Ectodermal cell (in vitro differentiated cells): ENCODE measurements at regions not wholly inside any gene's neighbourhood (a gene's known extent, or its start where the extent isn't known, plus 50 kb on each side); places are given as distances from the start of the nearest gene placed in this dataset.

Experiments used
- H3K27ac ChIP-seq: 2 replicates; pipeline ENCODE4 v1.7.0; 2013; ENCODE audit warnings: mild to moderate bottlenecking, low read depth, low read length; ENCODE audit not compliant: insufficient read depth, poor library complexity, severe bottlenecking
- H3K27me3 ChIP-seq: 2 replicates; pipeline ENCODE4 v1.7.0; 2013; ENCODE audit warnings: mild to moderate bottlenecking, low read length; ENCODE audit not compliant: insufficient read depth, control insufficient read depth, poor library complexity, severe bottlenecking
- H3K36me3 ChIP-seq: one replicate; pipeline ENCODE4 v1.7.0; 2013; ENCODE audit warnings: low read length; ENCODE audit not compliant: control insufficient read depth, insufficient read depth
- H3K4me1 ChIP-seq: one replicate; pipeline ENCODE4 v1.7.0; 2013; ENCODE audit warnings: low read length; ENCODE audit not compliant: control insufficient read depth, insufficient read depth
- H3K4me3 ChIP-seq: 2 replicates; pipeline ENCODE4 v1.7.0; 2013; ENCODE audit warnings: low read depth, low read length, control low read depth; ENCODE audit not compliant: insufficient read depth
- H3K9me3 ChIP-seq: 2 replicates; pipeline ENCODE4 v1.7.0; 2013; ENCODE audit warnings: mild to moderate bottlenecking, low read length, moderate library complexity; ENCODE audit not compliant: control insufficient read depth
- whole genome bisulfite sequencing, 2 experiments: methylation state at CpG; one replicate each; pipeline ENCODE4 v1.1.7; 2013; ENCODE audit warnings: missing lambda C conversion rate in 2 of 2; 5-methylcytosine and 5-hydroxymethylcytosine counted together

DNA sequence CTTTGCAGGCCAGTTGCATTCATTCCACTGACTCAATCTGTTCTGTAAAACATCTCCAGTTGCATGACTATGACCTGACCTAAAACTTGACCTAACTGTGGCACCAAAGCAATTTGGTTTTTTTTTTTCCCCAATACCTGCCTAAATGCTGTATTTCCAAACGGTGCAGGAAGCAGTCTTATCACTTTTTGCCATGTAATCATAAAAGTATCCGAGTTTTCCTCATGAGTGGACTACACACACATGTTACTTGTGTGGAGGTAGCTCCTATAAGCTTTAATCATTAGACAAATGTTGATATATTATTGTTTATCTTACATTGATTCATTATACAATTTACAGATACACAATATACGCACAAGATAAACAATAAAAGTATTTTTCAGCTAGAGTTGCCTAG is 373.7 kb downstream of the BTBD3 start:
- Histone ChIP-seq H3K9me3 (no peaks in the 10 kb centered on the region), H3K27me3 (no peaks in the 10 kb centered on the region), H3K4me3 (no peak overlapping the region), H3K27ac (no peak overlapping the region), H3K36me3 (no peaks in the 10 kb centered on the region), H3K4me1 (no peaks in the 10 kb centered on the region)
- WGBS, 2 experiments, result 59 to 75% methylated on average over 2 of the region's 3 CpGs

DNA sequence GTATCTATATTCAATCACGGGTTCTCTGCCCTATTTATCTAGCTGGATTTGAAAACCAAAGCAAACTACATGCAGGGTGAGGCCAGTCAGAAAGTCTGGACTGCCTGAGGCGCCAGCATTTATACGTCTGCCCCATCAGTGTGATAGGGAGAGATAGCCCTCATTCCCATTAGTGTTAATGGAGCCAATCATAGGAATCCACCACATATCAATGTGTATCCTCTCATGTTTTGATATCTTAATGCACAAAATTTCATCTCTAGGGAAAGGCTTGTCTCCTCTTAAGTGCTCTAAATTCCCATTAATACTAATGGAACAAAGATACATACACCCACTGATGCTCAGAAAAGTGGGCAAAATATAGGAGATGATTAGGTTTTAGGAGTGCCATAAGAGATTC is 376.2 kb downstream of the BTBD3 start:
- Histone ChIP-seq H3K36me3 (no peaks in the 10 kb centered on the region), H3K9me3 (no peaks in the 10 kb centered on the region), H3K27ac (no peak overlapping the region), H3K4me3 (no peak overlapping the region), H3K27me3 (no peaks in the 10 kb centered on the region), H3K4me1 (no peaks in the 10 kb centered on the region)
- WGBS, 2 experiments, result 83 to 89% methylated on average over 3 of the region's 3 CpGs

DNA sequence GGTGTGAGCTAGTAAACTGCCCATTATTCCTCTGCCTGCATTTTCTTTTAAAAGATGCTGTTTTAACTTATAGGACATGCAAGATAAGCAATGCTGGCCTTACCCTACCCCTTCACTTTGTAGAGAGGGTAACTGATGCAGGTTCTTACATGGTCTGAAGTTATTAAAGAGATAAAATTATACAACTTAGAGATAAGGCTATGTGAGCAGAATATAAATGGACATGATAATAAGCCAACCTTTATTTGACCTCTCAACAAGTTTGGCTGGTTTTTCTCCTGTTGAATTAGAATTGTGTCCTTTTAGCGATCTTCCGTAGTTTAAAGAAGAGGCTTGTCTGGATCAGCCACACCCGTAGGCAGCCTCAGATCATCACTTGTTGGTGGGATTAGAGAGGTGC is 377.0 kb downstream of the BTBD3 start:
- H3K4me1 ChIP-seq, result no peaks in the 10 kb centered on the region
- no peak overlapping the region for H3K4me3 ChIP-seq
- no peaks in the 10 kb centered on the region for H3K36me3 ChIP-seq
- no peak overlapping the region for H3K27ac ChIP-seq
- no peaks in the 10 kb centered on the region for H3K27me3 ChIP-seq
- 92 to 94% methylated on average over 3 of the region's 3 CpGs for WGBS, 2 experiments
- no peaks in the 10 kb centered on the region for H3K9me3 ChIP-seq

DNA sequence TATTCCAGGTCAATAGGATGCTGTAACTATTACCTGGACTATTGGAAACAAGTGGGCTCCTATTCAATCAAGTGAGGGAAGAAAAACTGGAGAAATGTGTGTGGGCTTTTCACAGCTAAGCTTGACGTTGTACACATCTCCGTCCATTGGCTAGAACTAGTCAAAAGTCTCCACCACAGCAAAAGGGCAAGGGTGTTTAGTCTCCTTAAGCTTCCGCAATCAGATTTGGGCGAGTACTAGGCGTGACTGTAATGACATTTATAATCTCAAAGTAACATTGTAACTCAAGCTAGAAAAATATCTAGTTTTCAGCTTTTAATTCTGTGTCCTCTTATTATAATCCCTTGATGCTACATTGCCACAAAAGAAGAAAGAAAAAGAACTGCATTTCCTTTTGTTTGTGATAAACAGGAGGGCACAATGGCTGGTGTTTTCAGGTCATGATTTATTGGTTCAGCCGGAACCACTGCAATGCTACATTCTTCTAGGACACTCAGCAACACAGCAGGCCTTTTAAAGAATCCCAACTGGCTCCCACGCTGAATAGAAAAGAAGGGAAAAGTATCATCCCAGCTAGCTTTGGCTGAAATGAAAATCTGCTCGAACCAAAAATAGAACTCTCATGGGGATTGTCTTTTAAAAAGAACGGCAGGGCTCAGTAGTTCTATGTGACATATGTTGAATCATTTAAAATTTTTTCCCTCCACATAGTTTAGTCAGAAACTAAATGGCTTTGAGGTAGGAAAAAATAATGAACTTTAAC is 387.7 kb downstream of the BTBD3 start:
- Histone ChIP-seq H3K4me1 (peaks cover 5% of the 10 kb centered on the region), H3K36me3 (no peaks in the 10 kb centered on the region), H3K27ac (peak overlapping the region; percentile 56), H3K4me3 (no peak overlapping the region), H3K27me3 (no peaks in the 10 kb centered on the region), H3K9me3 (no peaks in the 10 kb centered on the region)
- 57 to 68% methylated on average over 8 of the region's 9 CpGs for WGBS, 2 experiments

DNA sequence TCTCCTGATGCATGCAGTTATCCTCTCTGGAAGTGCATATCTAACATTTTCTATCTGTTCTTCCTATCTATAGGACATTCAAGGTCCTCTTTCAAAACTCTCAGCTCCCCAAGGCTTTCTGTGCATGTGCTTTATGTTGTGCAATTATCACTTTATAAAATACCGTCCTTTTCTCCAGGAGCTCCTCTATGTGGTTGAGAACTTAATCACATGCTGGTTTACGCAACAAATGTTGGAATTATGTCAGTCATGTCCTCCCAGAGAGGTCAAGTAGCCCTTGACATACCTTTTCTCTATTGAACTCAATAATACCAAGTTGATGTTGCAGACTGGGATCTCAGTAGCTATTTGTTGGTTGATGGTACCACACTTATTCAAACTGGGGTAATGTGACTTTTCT is 388.4 kb downstream of the BTBD3 start:
- no peaks in the 10 kb centered on the region for H3K9me3 ChIP-seq
- H3K27me3 ChIP-seq, result no peaks in the 10 kb centered on the region
- H3K4me1 ChIP-seq, result peaks cover 5% of the 10 kb centered on the region
- no peak overlapping the region for H3K4me3 ChIP-seq
- no peaks in the 10 kb centered on the region for H3K36me3 ChIP-seq
- peak overlapping the region; percentile 56 for H3K27ac ChIP-seq
- WGBS, 2 experiments, result 94 to 97% methylated on average over 2 of the region's 2 CpGs

DNA sequence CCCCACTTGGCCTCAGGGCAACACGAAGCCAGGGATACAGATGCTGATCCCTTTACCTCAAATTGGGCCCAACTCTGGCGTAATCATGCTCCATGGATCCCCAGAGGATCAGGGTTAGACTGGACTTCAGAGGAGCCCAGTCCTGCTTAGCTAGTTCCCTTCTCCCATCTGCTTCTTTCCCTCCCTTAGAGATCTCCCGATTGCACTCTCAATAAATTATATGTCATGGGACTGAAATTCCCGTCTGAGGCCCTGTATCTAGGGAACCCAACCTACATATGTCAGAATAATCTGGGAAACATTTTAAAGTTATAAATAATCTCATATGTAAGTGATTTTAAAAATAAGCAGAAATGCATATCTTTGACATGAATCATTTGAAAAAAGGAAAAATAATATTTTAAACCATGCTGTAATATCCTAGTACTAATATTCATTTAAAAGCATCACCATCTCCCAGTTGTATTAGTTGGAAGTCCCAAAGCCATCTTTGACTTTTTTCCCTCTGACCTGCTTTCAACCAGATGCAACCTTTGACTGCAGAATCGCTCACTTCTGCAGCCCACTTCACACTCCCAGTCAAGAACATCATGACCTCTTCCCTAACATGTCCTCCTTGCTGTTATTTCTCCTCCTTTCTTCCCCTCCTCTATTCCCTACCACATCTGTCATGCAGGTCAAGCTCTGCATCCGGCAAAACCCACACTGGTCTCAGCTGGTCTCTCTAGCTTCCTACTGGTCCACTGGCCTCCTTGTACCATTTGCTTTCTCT is 393.6 kb downstream of the BTBD3 start:
- H3K27ac ChIP-seq, result no peak overlapping the region
- H3K4me1 ChIP-seq, result no peaks in the 10 kb centered on the region
- H3K36me3 ChIP-seq, result no peaks in the 10 kb centered on the region
- no peaks in the 10 kb centered on the region for H3K9me3 ChIP-seq
- H3K4me3 ChIP-seq, result no peak overlapping the region
- H3K27me3 ChIP-seq, result no peaks in the 10 kb centered on the region
- 94 to 95% methylated on average over 5 to 6 of the region's 6 CpGs for WGBS, 2 experiments

DNA sequence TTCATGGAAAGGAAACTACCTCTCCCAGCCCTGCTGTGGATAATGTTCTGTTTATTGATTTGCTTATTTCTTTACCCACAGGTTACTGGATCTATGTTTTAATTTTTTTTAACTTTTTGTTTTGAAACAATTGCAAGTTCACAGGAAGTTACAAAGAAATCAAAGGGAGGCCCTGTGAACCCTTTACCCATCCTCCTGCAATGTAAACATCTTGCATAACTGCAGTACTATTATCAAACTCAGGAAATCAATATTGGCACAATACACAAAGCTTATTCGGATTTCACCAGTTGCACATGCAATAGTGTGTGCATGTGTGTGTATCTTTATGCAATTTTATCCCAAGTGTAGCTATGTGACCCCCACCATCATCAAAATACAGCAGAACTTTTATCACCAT is 398.0 kb downstream of the BTBD3 start:
- Histone ChIP-seq H3K4me1 (no peaks in the 10 kb centered on the region), H3K27ac (no peak overlapping the region), H3K4me3 (no peak overlapping the region), H3K27me3 (no peaks in the 10 kb centered on the region), H3K9me3 (no peaks in the 10 kb centered on the region), H3K36me3 (no peaks in the 10 kb centered on the region)
- WGBS, 2 experiments, result 100% methylated on average over 1 of the region's 1 CpG; no CpG with 5 or more reads in 1 of the 2 experiments

DNA sequence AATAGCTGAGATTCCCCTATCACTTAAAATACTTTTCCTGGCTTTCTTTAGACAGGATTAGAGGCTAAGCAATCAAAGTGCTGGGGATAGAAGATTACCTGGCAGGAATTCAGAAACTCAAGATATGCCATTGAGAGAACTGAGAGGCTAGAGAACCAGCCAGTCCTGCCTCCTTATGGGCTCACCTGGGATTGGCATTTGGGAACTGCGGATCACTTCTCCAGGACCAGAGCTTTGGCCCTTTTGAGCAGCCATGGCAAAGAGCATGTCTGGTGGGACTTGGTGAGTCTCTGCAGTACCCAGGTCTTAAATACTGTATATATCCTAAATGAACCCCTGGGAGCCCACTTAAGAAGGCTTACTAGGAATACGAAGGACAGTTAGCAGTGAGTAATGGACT is 399.1 kb downstream of the BTBD3 start:
- WGBS, 2 experiments, result 94 to 96% methylated on average over 2 of the region's 2 CpGs

DNA sequence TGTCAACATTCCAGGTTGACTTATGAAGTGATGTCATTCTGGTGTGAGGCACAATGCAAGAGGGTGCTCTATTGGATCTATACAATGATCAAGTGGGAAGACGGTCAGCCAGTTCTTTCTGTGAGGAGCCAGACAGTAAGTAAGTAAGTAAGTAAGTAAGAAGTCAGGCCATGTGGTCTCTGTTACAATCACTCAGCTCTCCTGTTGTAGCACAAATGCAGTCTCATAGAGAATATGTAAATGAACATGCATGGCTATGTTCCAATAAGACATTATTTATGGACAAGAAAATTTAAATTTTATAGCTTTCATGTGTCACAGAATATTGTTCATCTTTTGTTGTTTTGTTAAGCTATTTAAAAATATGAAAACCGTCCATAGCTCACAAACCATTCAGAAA is 399.7 kb downstream of the BTBD3 start:
- Histone ChIP-seq H3K27ac (no peak overlapping the region), H3K36me3 (no peaks in the 10 kb centered on the region), H3K27me3 (no peaks in the 10 kb centered on the region), H3K9me3 (no peaks in the 10 kb centered on the region), H3K4me3 (no peak overlapping the region), H3K4me1 (no peaks in the 10 kb centered on the region)
- WGBS, 2 experiments, result 96 to 100% methylated on average over 1 to 2 of the region's 2 CpGs

More for the DNA sequence above, 399.1 kb downstream of the BTBD3 start:
- H3K9me3 ChIP-seq, result no peaks in the 10 kb centered on the region
- H3K4me1 ChIP-seq, result no peaks in the 10 kb centered on the region
- H3K4me3 ChIP-seq, result no peak overlapping the region
- no peaks in the 10 kb centered on the region for H3K27me3 ChIP-seq
- no peaks in the 10 kb centered on the region for H3K36me3 ChIP-seq
- H3K27ac ChIP-seq, result no peak overlapping the region

DNA sequence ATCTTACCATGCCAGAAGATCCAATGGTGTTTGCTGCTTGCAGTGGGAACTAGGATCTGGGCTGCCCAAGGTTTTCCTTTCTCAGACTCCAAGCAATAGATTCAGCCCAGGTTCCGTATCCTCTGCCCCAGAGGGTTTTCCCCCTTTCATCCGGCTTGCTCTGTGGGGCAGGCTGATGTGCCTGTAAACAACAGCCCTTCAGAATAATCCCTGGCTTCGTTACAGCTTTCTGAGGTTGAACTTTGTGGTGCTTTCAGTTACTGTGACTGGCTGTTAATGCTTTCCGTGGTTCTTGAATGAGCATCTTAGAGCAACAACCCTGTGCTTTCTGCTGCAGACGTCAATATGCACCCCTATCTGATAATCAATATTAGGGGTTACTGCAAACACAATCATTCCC is 400.4 kb downstream of the BTBD3 start:
- Histone ChIP-seq H3K27me3 (no peaks in the 10 kb centered on the region), H3K27ac (peak overlapping the region; percentile 16), H3K9me3 (no peaks in the 10 kb centered on the region), H3K4me1 (no peaks in the 10 kb centered on the region), H3K4me3 (no peak overlapping the region), H3K36me3 (no peaks in the 10 kb centered on the region)
- WGBS, 2 experiments, result 60 to 63% methylated on average over 5 of the region's 5 CpGs
